ENCODE measurements at regions not wholly inside any gene's neighbourhood (a gene's known extent, or its start where the extent isn't known, plus 50 kb on each side); places are given as distances from the start of the nearest gene placed in this dataset.

- H2AFZ ChIP-seq (ENCODE audit: low read depth, low read length), result no peak overlapping the region
- H3K4me2 ChIP-seq (ENCODE audit: low read length), result no peak overlapping the region
- H4K20me1 ChIP-seq (ENCODE audit: insufficient read depth), result no peaks in the 10 kb centered on the region
- H3K9ac ChIP-seq (ENCODE audit: low read length), result no peak overlapping the region
- TF ChIP-seq EP300 (conservative IDR thresholded peaks at IDR 0.05; ENCODE audit: poor library complexity, severe bottlenecking) (no peak), EZH2 (IDR thresholded peaks at IDR 0.05; ENCODE audit: borderline replicate concordance, insufficient read depth, low read length, poor library complexity, severe bottlenecking) (no peak)
- H3K79me2 ChIP-seq (replicated peaks; ENCODE audit: insufficient read depth, low read length), result no peaks in the 10 kb centered on the region
- H3K9me2 ChIP-seq (ENCODE audit: insufficient read depth, low read length), result no peaks in the 10 kb centered on the region
- no peaks in the 10 kb centered on the region for H3K36me3 ChIP-seq (ENCODE audit: insufficient read depth, low read length)
- no peaks in the 10 kb centered on the region for H3K9me3 ChIP-seq (ENCODE audit: low read length)
- H3K27me3 ChIP-seq (ENCODE audit: insufficient read depth, low read depth, low read length), result no peaks in the 10 kb centered on the region
- H3F3A ChIP-seq (ENCODE audit: insufficient read depth, low read length, poor library complexity, severe bottlenecking), result no peaks in the 10 kb centered on the region
- no peak overlapping the region for H3K27ac ChIP-seq (ENCODE audit: low read length)
- H3K4me3 ChIP-seq (ENCODE audit: low read length), result no peak overlapping the region
These were observed 122.5 kb downstream of the PHLDA1 start for GRCh38 chr12:75908961-75909605.

- TF ChIP-seq POLR2AphosphoS5 (IDR thresholded peaks at IDR 0.05) (no peak), RAD21 (conservative IDR thresholded peaks at IDR 0.05) (no peak), EZH2 (IDR thresholded peaks at IDR 0.05; ENCODE audit: borderline replicate concordance, insufficient read depth, low read length, poor library complexity, severe bottlenecking) (no peak), MXI1 (conservative IDR thresholded peaks at IDR 0.05; ENCODE audit: poor library complexity, severe bottlenecking) (no peak), TAF1 (IDR thresholded peaks at IDR 0.05; ENCODE audit: low read depth) (no peak)
- TF ChIP-seq, protein P1, sequence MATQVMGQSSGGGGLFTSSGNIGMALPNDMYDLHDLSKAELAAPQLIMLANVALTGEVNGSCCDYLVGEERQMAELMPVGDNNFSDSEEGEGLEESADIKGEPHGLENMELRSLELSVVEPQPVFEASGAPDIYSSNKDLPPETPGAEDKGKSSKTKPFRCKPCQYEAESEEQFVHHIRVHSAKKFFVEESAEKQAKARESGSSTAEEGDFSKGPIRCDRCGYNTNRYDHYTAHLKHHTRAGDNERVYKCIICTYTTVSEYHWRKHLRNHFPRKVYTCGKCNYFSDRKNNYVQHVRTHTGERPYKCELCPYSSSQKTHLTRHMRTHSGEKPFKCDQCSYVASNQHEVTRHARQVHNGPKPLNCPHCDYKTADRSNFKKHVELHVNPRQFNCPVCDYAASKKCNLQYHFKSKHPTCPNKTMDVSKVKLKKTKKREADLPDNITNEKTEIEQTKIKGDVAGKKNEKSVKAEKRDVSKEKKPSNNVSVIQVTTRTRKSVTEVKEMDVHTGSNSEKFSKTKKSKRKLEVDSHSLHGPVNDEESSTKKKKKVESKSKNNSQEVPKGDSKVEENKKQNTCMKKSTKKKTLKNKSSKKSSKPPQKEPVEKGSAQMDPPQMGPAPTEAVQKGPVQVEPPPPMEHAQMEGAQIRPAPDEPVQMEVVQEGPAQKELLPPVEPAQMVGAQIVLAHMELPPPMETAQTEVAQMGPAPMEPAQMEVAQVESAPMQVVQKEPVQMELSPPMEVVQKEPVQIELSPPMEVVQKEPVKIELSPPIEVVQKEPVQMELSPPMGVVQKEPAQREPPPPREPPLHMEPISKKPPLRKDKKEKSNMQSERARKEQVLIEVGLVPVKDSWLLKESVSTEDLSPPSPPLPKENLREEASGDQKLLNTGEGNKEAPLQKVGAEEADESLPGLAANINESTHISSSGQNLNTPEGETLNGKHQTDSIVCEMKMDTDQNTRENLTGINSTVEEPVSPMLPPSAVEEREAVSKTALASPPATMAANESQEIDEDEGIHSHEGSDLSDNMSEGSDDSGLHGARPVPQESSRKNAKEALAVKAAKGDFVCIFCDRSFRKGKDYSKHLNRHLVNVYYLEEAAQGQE (IDR thresholded peaks at IDR 0.05; ENCODE audit: borderline replicate concordance), result no peak
- TF ChIP-seq, protein P2, sequence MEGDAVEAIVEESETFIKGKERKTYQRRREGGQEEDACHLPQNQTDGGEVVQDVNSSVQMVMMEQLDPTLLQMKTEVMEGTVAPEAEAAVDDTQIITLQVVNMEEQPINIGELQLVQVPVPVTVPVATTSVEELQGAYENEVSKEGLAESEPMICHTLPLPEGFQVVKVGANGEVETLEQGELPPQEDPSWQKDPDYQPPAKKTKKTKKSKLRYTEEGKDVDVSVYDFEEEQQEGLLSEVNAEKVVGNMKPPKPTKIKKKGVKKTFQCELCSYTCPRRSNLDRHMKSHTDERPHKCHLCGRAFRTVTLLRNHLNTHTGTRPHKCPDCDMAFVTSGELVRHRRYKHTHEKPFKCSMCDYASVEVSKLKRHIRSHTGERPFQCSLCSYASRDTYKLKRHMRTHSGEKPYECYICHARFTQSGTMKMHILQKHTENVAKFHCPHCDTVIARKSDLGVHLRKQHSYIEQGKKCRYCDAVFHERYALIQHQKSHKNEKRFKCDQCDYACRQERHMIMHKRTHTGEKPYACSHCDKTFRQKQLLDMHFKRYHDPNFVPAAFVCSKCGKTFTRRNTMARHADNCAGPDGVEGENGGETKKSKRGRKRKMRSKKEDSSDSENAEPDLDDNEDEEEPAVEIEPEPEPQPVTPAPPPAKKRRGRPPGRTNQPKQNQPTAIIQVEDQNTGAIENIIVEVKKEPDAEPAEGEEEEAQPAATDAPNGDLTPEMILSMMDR (IDR thresholded peaks at IDR 0.05; ENCODE audit: poor library complexity, severe bottlenecking), result no peak
- Histone ChIP-seq H3K79me2 (replicated peaks; ENCODE audit: insufficient read depth, low read length) (no peaks in the 10 kb centered on the region), H2AFZ (ENCODE audit: low read depth, low read length) (no peak overlapping the region), H3K9me3 (ENCODE audit: low read length) (no peaks in the 10 kb centered on the region), H3F3A (ENCODE audit: insufficient read depth, low read length, poor library complexity, severe bottlenecking) (no peaks in the 10 kb centered on the region), H3K9ac (ENCODE audit: low read length) (no peak overlapping the region), H3K27me3 (ENCODE audit: insufficient read depth, low read depth, low read length) (no peaks in the 10 kb centered on the region), H3K4me2 (ENCODE audit: low read length) (no peak overlapping the region), H3K36me3 (ENCODE audit: insufficient read depth, low read length) (no peaks in the 10 kb centered on the region), H4K20me1 (ENCODE audit: insufficient read depth) (no peaks in the 10 kb centered on the region), H3K27ac (ENCODE audit: low read length) (no peak overlapping the region), H3K9me2 (ENCODE audit: insufficient read depth, low read length) (no peaks in the 10 kb centered on the region), H3K4me3 (ENCODE audit: low read length) (no peak overlapping the region)
These were observed 125.7 kb downstream of the PHLDA1 start for GRCh38 chr12:75905922-75906321.

DNA sequence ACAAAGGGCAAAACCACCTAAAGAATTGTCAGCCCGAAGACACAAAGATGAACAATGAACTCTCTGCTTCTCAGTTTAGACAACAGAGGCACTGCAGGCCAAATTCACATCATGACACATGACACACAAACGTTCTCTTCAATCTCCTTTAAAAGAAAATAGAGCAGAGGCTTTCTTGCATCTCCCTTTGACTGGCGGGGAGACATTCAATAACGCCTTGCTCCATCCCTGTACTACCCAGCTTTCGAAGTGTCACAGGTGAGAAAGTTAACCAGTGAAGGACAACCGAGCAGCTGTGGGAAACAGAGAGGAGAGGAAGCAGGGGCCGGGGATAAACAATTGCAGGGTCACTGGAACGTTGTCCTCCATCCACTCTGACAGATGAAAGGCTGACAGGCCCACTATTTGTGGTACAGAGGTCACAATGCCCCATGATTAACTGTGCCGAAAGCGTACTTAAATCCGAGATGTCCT lies 130.8 kb downstream of the PHLDA1 start:
- Histone ChIP-seq H3K79me2 (replicated peaks; ENCODE audit: insufficient read depth, low read length) (no peaks in the 10 kb centered on the region), H3K9me3 (ENCODE audit: low read length) (no peaks in the 10 kb centered on the region), H3K9ac (ENCODE audit: low read length) (no peak overlapping the region), H3F3A (ENCODE audit: insufficient read depth, low read length, poor library complexity, severe bottlenecking) (no peaks in the 10 kb centered on the region), H3K4me3 (ENCODE audit: low read length) (no peak overlapping the region), H3K27me3 (ENCODE audit: insufficient read depth, low read depth, low read length) (no peaks in the 10 kb centered on the region), H3K9me2 (ENCODE audit: insufficient read depth, low read length) (no peaks in the 10 kb centered on the region), H3K36me3 (ENCODE audit: insufficient read depth, low read length) (no peaks in the 10 kb centered on the region), H4K20me1 (ENCODE audit: insufficient read depth) (no peaks in the 10 kb centered on the region), H3K4me2 (ENCODE audit: low read length) (no peak overlapping the region), H2AFZ (ENCODE audit: low read depth, low read length) (no peak overlapping the region), H3K27ac (ENCODE audit: low read length) (peak overlapping the region; percentile 3)
- TF ChIP-seq, protein P2 (IDR thresholded peaks at IDR 0.05; ENCODE audit: poor library complexity, severe bottlenecking), result no peak
- TF ChIP-seq POLR2AphosphoS5 (IDR thresholded peaks at IDR 0.05) (no peak), TAF1 (IDR thresholded peaks at IDR 0.05; ENCODE audit: low read depth) (no peak), EP300 (conservative IDR thresholded peaks at IDR 0.05; ENCODE audit: poor library complexity, severe bottlenecking) (no peak), SMC3 (conservative IDR thresholded peaks at IDR 0.05; ENCODE audit: poor library complexity) (no peak), RAD21 (conservative IDR thresholded peaks at IDR 0.05) (no peak), MXI1 (conservative IDR thresholded peaks at IDR 0.05; ENCODE audit: poor library complexity, severe bottlenecking) (no peak), EZH2 (IDR thresholded peaks at IDR 0.05; ENCODE audit: borderline replicate concordance, insufficient read depth, low read length, poor library complexity, severe bottlenecking) (no peak)
- TF ChIP-seq, protein P1 (IDR thresholded peaks at IDR 0.05; ENCODE audit: borderline replicate concordance), result no peak

Measured in neural cell (in vitro differentiated cells).